Left colon (tissue), 2 donors: ENCODE measurements at regions not wholly inside any gene's neighbourhood (a gene's known extent, or its start where the extent isn't known, plus 50 kb on each side); places are given as distances from the start of the nearest gene placed in this dataset.
"Not testable (repeated sequence)": the region's sequence is repeated elsewhere in the genome, so short reads cannot be mapped to it uniquely, and the experiment has no call there.

Experiments
- ATAC-seq: fragments of 200-7000 bp; cut with Tn5 transposase; one replicate; pipeline ENCODE4 v1.9.1; 2020; ENCODE audit warnings: mild to moderate bottlenecking, moderate library complexity
- DNase-seq, 2 donors: peaks; one replicate each; pipeline ENCODE4 v3.0.0-alpha.2; 2020
- intact Hi-C, 2 donors: fragments of 100-400 bp; cut with DNase I in 1 of 2; cut with micrococcal nuclease in 1 of 2; formaldehyde crosslinking; loops; one replicate each; pipeline versions ENCODE4 v1.11.2 to v1.14.0; 2022; cut with DNase I, micrococcal nuclease
- donor health status: DM: no; HTN: no; CAD: no.
- donor health status: DM: yes; HTN: yes; CAD: no.

DNA sequence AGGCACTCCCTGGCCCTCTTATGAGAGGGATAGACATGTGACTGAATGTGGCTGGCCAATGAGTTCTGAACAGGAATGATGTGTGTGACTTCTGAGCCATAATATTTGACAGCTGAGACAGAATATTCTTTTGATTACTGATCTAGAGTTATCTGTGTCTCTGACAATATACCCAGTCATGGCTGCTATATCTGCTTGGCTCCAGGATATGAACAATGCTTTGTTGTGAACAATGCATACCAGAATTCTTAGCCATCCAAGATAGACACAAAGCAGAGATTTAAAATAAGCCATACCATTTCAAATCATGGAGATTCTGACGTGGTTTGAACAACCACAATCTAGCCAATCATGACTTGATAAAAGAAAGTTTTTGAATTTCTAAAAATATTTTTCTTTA lies 840.3 kb upstream of the SEMA6A start:
- intact Hi-C loops = no loop called here
- ATAC-seq (no peak), DNase-seq (no peak)

DNA sequence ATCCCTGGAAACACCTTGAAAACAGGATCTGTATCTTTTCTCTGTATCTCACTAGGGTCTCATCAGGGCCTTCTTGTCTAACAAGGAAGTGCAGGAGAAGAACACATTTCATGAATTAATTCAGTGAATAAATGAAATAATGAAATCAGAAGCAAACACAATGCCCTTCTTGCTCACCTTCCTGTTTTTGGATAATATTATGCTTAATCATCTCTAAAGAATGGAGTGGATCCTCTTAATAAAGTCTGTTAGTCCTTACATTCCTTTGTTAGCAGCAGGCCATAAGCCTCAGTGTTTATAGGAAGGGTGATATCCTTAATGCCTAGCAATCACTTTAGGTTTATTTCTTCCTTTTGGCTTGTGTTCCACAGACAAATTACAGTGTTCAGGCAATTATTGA lies 837.1 kb upstream of the SEMA6A start:
- intact Hi-C loops = no loop called here
- peak; percentile 44 for ATAC-seq
- no peak for DNase-seq

- peak; percentile 99 for ATAC-seq
- no peak for DNase-seq
- intact Hi-C loops = no loop called here
These were observed 830.6 kb upstream of the SEMA6A start for GRCh38 chr5:117405197-117405596.

DNA sequence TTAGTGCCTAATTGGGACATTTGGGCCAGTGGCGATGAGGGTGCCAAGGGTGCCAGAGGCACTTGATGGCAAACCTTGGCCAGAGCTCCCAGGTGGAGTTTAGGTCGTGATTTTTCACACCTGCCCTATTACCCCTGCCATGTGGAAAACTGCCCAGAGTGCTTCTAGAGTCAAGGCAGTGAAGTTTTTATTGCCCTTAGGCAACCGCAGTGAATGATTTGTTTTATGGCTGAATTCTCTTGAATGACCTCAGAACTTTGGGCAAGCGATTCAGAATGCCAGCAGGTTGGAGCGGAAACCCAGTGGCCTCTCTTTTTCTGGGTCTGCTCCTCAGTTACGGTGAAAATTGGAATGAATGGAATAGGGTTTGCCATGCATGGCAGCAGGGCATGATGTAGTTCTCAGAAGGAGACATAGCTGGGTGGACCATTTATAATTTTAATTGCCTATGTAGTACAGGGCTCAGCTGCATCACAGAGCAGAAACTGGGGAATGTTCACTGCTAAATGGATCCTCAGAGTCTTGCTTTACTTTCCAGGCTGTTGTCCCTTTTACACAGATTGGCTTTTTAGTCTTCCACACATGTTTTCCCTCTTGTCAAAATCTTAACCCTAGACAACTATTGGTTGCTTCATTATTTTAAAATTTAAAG lies 820.0 kb upstream of the SEMA6A start:
- DNase-seq (peak; percentile 41), ATAC-seq (peak; percentile 99)
- intact Hi-C loops = no loop called here

DNA sequence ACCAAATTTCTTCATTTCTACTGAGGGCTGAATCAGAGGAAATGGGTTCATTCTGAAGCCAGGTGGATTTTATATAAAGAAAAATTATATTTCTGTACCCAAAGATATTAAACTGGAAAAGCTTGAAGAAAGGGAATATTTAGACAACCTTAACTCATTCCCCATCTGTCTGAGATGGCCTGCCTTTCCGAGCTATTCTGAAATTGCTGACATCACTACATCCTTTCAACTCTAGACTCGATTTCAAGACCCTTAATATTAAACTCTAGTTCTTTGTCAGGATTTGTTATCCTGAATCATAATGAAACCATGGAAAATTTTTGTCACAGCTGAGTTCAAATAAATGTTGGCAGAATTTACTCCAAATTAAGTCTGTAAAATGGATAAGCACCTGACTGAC lies 818.5 kb upstream of the SEMA6A start:
- intact Hi-C loops = no loop called here
- DNase-seq (no peak), ATAC-seq (no peak)

DNA sequence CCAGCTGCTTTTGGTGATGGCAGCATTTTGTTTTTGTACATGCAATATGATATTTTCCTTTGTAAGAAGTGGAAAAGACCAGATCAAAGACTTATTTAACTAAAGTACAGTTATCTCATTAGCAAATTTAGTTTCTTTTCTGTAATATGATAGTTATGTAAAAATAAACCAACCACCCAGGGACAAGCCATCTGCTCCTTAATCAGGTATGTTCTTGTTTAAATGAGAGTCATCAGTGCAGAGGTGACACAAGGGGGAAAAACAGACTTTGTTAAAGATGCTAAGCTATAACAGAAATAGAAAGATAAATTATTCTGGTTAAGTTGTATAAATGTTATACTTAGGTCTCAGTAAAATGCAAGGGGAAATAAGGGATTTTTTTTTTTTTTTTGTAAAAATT lies 805.7 kb upstream of the SEMA6A start:
- no peak for DNase-seq
- intact Hi-C loops = no loop called here
- ATAC-seq = no peak

DNA sequence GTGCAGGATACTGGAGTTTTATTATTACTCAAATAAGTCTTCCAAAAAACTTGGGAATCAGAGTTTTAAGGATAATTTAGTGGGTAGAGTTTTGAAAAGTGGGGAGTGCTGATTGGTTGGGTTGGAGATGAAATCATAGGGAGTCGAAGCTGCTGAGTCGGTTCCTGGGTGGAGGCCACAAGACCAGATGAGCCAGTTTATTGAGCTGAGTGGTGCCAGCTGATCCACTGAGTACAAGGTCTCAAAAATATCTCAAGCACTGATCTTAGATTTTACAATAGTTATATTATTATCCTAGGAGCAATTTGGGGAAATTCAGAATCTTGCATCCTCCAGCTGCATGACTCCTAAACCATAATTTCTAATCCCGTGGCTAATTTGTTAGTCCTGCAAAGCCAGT lies 804.9 kb upstream of the SEMA6A start:
- DNase-seq (no peak), ATAC-seq (no peak)

DNA sequence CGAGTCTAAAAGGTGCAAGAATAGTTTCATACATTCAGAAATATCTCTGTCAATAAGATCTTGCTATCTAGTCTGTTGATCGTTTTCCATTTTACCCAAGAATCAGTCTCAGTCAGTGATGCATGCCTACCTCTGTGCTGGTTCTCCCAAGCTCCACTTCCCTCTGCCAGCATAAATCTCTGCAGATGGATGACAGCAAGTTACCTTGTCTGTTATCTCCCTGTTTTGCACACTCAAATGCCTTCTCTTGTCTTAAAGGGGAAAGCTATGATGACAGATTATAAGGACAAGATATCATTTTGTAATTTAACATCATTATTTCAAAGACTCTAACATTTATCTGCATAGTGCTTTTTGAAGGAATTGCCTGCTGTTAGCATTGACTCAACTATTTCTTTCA lies 802.1 kb upstream of the SEMA6A start:
- intact Hi-C loops = no loop called here
- DNase-seq = no peak
- no peak for ATAC-seq

More for the DNA sequence above, 804.9 kb upstream of the SEMA6A start:
- intact Hi-C loops = no loop called here

DNA sequence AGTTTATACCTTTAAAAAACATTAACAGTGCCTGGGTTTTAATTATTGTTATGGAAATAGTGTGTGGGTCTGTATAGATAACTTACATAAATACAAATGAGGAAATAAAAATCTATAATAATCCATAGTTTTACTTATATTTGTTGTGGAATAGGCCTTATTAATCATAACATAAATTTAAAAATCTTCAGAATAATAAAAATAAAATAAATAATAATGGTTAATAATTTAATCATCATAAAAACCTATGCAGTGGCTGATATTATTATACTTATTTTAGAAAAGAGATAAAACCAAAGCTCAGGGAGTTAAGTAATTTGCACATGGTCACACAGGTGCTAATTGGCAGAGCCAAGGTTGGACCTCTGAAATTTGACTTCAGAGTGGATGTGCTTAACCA lies 785.3 kb upstream of the SEMA6A start:
- intact Hi-C loops = no loop called here
- DNase-seq (no peak), ATAC-seq (no peak)

DNA sequence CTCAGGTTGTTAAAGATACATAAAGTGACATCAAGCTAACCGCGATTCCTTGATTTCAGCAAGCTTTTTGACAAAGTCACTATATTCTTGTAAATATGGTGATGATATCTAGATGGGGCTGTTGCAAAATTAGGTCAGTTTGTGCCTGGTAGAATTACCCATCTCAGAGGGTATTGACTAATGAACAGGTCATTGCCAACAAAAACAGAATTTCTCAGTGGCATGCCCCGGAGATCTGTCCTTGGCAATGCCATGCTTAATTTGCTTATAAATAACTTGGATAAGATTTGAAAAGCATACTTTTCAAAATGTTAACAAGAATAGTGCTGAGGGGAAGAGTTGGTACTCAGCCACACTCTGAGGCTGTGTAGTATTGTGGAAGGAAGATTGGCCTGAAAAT lies 783.3 kb upstream of the SEMA6A start:
- intact Hi-C loops = no loop called here
- ATAC-seq (no peak), DNase-seq (no peak)

GRCh38 chr5:117347280-117347679 lies 772.7 kb upstream of the SEMA6A start:
- DNase-seq (no peak), ATAC-seq (no peak)
- intact Hi-C loops = no loop called here

DNA sequence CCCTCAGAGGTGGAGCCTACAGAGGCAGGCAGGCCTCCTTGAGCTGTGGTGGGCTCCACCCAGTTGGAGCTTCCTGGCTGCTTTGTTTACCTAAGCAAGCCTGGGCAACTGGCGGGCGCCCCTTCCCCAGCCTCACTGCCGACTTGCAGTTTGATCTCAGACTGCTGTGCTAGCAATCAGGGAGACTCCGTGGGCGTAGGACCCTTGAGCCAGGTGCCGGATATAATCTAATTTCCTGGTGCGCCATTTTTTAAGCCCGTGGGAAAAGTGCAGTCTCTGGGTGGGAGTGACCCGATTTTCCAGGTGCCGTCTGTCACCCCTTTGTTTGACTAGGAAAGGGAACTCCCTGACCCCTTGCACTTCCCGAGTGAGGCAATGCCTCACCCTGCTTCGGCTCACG lies 769.1 kb upstream of the SEMA6A start:
- intact Hi-C loops = not testable (repeated sequence)
- ATAC-seq = peak; percentile 64
- peak; percentile 67 to 69 for DNase-seq

DNA sequence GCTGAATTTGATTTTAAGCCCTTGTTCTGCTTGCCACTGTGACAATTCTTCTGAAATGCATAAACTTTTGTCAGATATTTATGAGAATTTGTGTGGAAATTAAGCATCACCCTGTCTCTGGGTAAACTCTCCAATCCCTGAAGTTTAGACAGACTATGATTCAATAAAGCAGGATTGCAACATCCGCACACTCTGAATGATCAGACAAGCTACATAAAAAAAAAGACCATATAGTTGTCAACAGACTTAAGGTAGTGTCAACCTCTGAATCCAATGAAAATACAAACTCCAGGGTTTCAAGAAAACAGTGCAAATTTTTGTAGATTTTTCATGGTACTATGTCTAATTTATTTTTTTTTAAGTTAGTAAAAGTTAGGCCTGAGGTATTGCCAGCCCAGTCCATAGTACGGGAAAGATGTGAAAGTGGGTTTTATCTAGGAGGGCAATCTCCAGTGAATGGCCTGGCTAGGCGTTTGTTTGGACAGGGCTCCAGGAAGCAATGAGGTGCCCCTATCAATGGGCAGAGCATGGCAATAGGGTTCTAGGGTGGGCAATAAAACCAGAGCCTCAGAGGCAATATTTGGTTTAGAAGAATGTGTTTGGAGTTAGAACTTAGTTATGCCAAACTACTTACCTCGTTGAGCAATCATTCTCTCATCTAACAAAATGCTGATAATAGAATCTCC lies 762.6 kb upstream of the SEMA6A start:
- DNase-seq (peak; percentile 9 to 28), ATAC-seq (peak; percentile 94)
- intact Hi-C loops = no loop called here

DNA sequence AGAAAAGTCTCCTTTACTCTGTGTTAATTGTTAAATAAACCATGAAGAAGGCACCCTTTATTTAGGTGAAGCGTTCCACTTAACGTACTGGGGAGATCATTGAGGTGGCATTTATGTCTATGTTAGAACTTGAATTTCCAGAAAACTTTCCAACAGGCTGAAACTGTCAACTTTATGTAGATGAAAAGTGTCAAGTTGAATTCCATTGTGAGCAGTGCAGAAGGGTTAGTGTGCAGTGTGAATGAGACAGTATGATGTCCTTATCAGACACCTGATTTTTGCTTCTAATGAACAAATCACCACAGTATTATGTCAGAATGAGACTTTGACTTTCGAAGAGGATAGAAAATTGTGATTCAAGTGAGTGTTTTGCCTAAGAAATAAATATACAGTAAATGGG lies 761.6 kb upstream of the SEMA6A start:
- ATAC-seq (no peak), DNase-seq (no peak)
- intact Hi-C loops = no loop called here

- no peak for ATAC-seq
- DNase-seq = no peak
- intact Hi-C loops = no loop called here
These were observed 758.4 kb upstream of the SEMA6A start for GRCh38 chr5:117333011-117333410.

GRCh38 chr5:117332341-117332740 lies 757.7 kb upstream of the SEMA6A start:
- intact Hi-C loops = no loop called here
- ATAC-seq (no peak), DNase-seq (no peak)

- ATAC-seq (no peak), DNase-seq (no peak)
- intact Hi-C loops = no loop called here
These were observed 752.9 kb upstream of the SEMA6A start for GRCh38 chr5:117327511-117327910.

DNA sequence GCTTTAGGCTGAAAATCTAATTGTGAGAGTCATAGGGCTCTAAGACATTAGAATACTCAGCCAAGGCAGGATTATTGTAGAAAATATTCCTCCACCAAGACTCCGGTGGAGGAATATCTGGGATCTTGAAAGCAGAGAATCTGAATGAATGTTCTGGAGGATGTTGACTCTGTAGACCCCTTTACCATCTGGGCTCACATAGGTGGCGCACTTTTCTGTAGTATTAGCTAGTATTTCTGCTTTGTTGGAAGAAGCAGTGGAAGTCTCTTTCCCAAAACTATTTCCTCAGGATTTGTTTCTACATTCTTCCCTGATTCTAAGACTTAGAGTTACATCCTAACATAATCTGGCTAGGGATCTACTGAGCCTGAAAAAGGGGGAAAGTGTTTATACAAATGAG lies 752.4 kb upstream of the SEMA6A start:
- no peak for ATAC-seq
- DNase-seq = no peak
- intact Hi-C loops = no loop called here

DNA sequence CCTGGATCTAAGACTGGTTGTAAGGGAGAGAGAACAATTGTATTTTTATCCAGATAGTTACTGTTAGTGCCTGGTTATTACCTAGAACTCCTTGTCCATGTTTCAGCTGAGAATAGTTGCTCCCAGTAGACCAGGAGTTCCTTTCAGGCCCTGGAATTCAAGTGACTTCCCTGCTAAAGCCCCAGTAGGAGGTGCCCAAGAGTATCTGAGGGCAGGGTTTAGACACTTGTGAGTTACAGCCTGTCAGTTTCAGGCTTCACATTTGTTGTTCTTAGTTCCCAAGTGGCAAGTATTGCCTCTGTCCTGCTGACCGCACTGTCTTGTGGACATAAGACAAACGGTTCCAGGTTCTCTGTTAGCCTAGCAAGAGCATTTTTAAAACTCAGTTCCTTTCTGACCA lies 743.9 kb upstream of the SEMA6A start:
- DNase-seq (peak in 1 of 2 donors; percentile 4), ATAC-seq (peak; percentile 69)
- intact Hi-C loops = no loop called here

DNA sequence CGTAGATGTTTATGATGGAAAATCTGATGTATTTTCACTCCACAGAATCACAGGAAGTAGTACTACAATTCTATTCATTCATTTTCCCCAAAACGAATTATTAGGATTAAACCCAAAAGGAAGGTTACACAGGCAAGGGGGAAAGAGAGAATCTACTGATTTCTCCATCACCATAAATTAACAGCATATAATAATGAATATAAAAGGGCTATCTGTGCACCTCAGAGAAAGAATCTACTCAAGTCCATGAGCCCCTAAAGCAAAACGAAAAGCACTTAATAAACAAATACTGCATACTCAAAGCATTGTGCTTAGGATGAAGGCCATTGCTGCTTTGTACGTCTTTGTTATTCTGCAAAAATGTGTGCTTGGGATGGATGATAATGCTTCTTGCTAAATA lies 740.5 kb upstream of the SEMA6A start:
- ATAC-seq (no peak), DNase-seq (no peak)
- intact Hi-C loops = no loop called here

DNA sequence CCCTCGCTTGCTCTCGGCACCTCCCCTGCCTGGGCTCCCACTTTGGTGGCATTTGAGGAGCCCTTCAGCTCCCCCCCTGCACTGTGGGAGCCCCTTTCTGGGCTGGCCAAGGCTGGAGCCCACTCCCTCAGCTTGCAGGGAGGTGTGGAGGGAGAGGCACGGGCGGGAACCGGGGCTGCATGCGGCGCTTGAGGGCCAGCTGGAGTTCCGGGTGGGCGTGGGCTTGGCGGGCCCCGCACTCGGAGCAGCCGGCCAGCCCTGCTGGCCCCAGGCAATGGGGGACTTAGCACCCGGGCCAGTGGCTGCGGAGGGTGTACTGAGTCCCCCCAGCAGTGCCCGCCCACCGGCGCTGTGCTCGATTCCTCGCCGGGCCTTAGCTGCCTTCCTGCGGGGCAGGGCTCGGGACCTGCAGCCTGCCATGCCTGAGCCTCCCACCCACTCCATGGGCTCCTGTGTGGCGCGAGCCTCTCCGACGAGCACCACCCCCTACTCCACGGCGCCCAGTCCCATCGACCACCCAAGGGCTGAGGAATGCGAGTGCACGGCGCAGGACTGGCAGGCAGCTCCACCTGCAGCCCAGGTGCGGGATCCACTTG lies 730.0 kb upstream of the SEMA6A start:
- intact Hi-C loops, DNase-seq, ATAC-seq: not testable (repeated sequence)
